PC-3 (cell line): ENCODE measurements at regions not wholly inside any gene's neighbourhood (a gene's known extent, or its start where the extent isn't known, plus 50 kb on each side); places are given as distances from the start of the nearest gene placed in this dataset.

Experiments used
- EZH2 ChIP-seq: fragments of 300-600 bp; sonication (generic); IDR thresholded peaks from one replicate; pipeline ENCODE4 v1.6.1; 2017; ENCODE audit warnings: antibody characterized with exemption, mild to moderate bottlenecking, low read length; ENCODE audit not compliant: unreplicated experiment
- EZH2phosphoT487 ChIP-seq: fragments of 300-600 bp; sonication (generic); IDR thresholded peaks from 2 replicates; pipeline ENCODE4 v1.6.1; 2018; ENCODE audit warnings: mild to moderate bottlenecking, antibody characterized with exemption, low read length, borderline replicate concordance
- TF ChIP-seq, protein P1 (sequence below): fragments of 300-600 bp; sonication (generic); conservative IDR thresholded peaks from 2 replicates; pipeline ENCODE4 v1.5.1; 2017; ENCODE audit warnings: antibody characterized with exemption, low read depth, mild to moderate bottlenecking, low read length

GRCh38 chr19:24032651-24033050 is 54.3 kb upstream of the ZNF254 start:
- TF ChIP-seq EZH2 (no peak), EZH2phosphoT487 (no peak)
- TF ChIP-seq, protein P1, sequence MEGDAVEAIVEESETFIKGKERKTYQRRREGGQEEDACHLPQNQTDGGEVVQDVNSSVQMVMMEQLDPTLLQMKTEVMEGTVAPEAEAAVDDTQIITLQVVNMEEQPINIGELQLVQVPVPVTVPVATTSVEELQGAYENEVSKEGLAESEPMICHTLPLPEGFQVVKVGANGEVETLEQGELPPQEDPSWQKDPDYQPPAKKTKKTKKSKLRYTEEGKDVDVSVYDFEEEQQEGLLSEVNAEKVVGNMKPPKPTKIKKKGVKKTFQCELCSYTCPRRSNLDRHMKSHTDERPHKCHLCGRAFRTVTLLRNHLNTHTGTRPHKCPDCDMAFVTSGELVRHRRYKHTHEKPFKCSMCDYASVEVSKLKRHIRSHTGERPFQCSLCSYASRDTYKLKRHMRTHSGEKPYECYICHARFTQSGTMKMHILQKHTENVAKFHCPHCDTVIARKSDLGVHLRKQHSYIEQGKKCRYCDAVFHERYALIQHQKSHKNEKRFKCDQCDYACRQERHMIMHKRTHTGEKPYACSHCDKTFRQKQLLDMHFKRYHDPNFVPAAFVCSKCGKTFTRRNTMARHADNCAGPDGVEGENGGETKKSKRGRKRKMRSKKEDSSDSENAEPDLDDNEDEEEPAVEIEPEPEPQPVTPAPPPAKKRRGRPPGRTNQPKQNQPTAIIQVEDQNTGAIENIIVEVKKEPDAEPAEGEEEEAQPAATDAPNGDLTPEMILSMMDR: no peak
